Inflammatory macrophage (primary cell): ENCODE measurements at regions not wholly inside any gene's neighbourhood (a gene's known extent, or its start where the extent isn't known, plus 50 kb on each side); places are given as distances from the start of the nearest gene placed in this dataset.

ENCODE experiments used
- DNase-seq, 2 donors: peaks; one replicate each; pipeline ENCODE4 v3.0.0-alpha.2; 2020 to 2022

GRCh38 chr5:2284678-2285077 lies 402.0 kb upstream of the IRX4 start:
- no peak for DNase-seq

DNA sequence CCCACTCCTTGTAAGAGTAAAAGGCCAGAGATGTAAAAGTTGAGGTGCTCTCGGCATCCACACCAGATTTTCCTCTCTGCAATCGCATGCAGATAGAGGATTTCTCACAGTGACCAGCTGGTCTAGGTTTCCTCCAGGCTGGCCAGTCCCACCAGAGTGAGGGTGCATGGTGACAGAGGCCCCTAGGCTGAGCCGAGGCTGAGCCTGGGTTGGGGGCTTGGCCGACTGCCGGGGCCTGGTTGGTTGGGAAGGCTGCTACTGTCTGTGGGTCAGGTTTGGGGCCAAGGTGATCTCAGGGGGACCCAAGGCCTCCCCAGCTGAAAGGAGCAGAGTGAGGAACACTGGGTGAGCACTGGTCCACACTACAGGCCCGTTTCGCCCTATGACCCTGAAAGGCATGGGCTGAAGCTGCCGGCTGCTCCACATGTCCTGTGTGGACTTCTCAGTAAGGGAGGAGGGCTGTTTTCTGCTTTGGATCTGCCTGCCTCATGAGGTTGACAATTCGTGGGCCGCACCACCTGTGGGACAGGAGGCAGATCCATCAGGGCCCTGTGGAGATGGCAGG lies 400.8 kb upstream of the IRX4 start:
- DNase-seq, result no peak

- no peak for DNase-seq
Observed at GRCh38 chr5:2282893-2283292, 400.2 kb upstream of the IRX4 start.

- DNase-seq, result no peak
Observed at GRCh38 chr5:2282034-2282690, 399.4 kb upstream of the IRX4 start.

- DNase-seq, result no peak
Observed at GRCh38 chr5:2281446-2281845, 398.7 kb upstream of the IRX4 start.

GRCh38 chr5:2280318-2280717 lies 397.6 kb upstream of the IRX4 start:
- DNase-seq, result no peak

- DNase-seq, result no peak
Observed at GRCh38 chr5:2278825-2279456, 396.2 kb upstream of the IRX4 start.

DNA sequence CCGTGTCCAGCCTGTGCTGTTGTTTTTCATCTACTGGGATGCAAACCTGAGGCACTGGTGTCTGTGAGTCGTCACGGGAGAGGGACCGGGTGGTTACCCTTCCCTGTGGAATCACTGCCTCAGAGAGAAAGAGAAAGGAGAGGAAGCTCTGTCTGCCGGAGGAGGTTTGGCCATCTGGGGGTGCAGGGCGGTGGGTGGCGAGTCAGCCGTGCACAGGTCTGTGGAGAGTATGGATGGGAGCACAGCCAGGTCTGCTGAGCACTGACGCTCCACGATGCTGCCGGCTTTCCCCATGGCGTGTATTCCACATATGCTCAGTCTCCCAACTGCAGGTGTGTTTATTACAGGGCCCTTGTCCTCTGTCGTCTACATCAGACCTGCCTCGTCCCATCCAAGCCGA lies 395.2 kb upstream of the IRX4 start:
- no peak for DNase-seq

- DNase-seq, result no peak
Observed at GRCh38 chr5:2276101-2276500, 393.4 kb upstream of the IRX4 start.

DNA sequence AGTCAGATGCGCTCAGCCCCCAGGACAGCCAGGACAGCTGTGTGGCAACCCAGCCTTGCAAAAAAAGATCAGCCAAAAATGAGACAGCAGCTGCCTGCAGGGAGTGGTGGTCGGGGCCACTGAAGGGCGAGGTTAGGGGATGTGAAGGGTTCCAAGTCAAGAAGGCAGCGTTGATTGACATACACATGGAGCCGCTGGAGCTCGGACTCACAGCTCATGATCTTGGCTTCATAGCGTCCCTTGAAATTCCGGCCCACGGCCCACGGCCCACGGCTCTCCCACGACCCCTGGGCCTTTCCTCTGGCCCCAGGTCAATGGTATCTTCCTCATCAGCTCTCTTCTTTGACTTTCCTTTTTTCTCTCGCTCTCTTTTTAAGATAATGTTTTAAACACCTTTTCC lies 390.0 kb upstream of the IRX4 start:
- DNase-seq, result no peak

GRCh38 chr5:2272039-2272438 lies 389.3 kb upstream of the IRX4 start:
- DNase-seq, result no peak

- no peak for DNase-seq
Observed at GRCh38 chr5:2271316-2271715, 388.6 kb upstream of the IRX4 start.

DNA sequence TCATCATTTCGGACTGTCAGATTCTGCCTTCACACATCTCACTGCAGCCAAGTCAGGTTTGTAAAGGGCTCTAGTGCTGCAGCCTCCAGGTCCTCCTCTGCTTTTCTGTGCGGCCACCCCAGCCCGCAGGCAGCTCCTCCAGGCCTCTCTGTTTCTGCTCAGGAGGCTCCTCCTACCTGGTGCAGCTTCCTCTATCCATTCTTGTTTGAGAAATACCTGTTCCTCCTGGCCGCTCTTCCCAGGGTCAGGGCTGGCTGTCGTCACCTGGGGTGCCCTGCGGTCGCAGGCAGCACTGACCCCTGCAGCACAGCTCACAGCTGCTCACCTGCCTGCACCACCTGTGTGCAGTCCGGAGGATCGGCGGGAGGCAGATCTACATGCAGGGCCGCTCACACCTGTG lies 387.7 kb upstream of the IRX4 start:
- DNase-seq, result no peak

DNA sequence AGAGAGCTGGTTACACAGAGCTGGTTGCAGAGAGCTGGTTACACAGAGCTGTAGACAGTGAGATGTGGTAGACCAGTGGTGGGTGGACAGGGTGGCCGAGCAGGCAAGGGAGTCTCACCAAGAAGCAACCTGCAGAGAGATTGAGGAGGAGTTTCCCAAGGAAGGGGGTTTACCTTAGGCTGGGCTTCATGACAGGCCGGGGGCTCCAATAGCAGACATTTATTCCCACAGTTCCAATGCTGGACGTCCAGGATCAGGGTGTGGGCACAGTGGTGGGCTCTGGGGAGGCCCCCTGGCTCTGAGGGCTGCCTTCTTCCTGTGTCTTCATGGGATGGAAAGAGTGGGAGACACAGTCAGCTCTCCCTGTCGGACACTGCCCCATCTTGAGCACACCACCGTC lies 386.9 kb upstream of the IRX4 start:
- DNase-seq, result no peak

GRCh38 chr5:2267991-2268390 lies 385.3 kb upstream of the IRX4 start:
- DNase-seq, result no peak

GRCh38 chr5:2266641-2267240 lies 384.0 kb upstream of the IRX4 start:
- no peak for DNase-seq

- DNase-seq, result no peak
Observed at GRCh38 chr5:2265341-2265740, 382.6 kb upstream of the IRX4 start.

- DNase-seq, result no peak
Observed at GRCh38 chr5:2263763-2264162, 381.0 kb upstream of the IRX4 start.

GRCh38 chr5:2262620-2263019 lies 379.9 kb upstream of the IRX4 start:
- no peak for DNase-seq

DNA sequence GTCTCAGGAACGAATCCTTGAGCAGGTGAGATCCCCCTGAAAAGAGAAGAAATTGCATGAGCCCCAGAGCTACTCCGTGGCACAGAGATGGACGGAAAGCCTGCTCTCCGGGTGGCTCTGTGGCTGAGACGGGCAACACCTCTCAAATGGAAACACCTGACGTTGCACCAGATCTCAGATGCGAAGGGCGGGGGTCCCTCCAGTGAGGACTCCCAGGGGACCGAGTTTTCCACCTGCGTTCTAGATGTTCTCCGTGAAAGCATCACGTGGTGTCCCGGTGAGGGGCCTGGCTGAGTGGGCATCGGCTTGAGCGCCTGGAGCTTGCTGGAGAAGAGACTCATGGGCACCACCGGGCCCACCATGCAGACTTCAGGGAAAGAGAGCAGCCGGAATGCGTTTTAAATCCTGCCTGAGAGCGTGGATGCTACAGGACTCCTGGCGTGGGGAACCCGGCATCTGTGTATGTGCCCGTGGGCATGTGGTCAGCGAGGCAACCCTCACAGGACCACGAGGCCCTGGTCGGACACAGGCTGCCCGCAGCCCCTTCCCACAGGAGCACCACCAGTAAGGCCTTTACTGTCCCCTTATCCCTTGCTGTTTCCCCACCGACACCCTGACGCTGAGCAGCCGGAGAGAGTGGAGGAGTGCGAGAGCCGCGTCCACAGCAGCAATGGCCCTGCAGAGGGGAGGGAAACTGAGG lies 378.4 kb upstream of the IRX4 start:
- DNase-seq, result no peak

GRCh38 chr5:2260211-2261003 lies 377.7 kb upstream of the IRX4 start:
- no peak for DNase-seq

GRCh38 chr5:2259494-2260107 lies 376.9 kb upstream of the IRX4 start:
- no peak for DNase-seq
